ENCODE measurements at regions not wholly inside any gene's neighbourhood (a gene's known extent, or its start where the extent isn't known, plus 50 kb on each side); places are given as distances from the start of the nearest gene placed in this dataset.

DNA sequence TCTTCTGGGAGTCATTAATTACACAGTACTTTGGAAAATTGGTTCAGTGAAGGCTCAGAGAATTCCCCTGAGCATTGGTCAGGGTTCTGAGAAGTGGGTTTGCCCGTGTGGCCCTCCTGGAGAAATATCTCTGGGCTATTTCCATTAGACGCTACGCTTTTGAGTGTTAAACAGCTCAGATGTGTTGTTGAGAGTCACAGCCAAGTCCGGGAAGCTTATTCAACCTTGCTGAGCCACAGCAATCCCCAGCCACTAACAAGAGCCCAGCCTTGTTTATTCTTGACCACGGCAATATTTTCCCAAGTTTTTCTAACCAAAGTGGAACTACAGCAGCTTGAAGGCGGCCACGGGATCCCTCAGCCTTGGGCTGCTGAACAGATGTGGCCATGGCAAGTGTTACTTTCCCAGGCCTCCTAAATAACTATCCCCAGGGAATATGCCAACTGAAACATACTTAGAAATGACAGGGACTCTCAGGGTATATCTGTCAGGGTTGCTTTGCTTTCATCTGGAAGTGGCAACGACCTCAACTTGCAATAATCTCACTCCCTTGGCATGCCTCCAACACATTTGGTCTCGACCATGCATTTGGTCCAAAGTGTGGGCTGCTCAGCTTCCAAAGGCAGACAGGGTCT, 214.7 kb downstream of the EMX2 start:
- TF ChIP-seq CTCF (IDR thresholded peaks at IDR 0.05; ENCODE audit: low read depth, low read length, missing control alignments) = no peak
- no peak for DNase-seq
- Histone ChIP-seq H3K36me3 (replicated peaks) (no peaks in the 10 kb centered on the region), H3K4me3 (ENCODE audit: low read depth, low read length) (no peak overlapping the region), H3K27me3 (replicated peaks) (no peaks in the 10 kb centered on the region), H3K27ac (no peak overlapping the region)
- in situ Hi-C loops (cut with HindIII; ENCODE audit: low pct_ligation_motif_present, low sequenced_read_pairs) = no loop called here

GRCh38 chr10:117759266-117759665, 216.7 kb downstream of the EMX2 start:
- Histone ChIP-seq H3K36me3 (replicated peaks) (no peaks in the 10 kb centered on the region), H3K4me3 (ENCODE audit: low read depth, low read length) (no peak overlapping the region), H3K27me3 (replicated peaks) (no peaks in the 10 kb centered on the region), H3K27ac (no peak overlapping the region)
- in situ Hi-C loops (cut with HindIII; ENCODE audit: low pct_ligation_motif_present, low sequenced_read_pairs) = no loop called here
- TF ChIP-seq CTCF (IDR thresholded peaks at IDR 0.05; ENCODE audit: low read depth, low read length, missing control alignments) = no peak
- DNase-seq = no peak

DNA sequence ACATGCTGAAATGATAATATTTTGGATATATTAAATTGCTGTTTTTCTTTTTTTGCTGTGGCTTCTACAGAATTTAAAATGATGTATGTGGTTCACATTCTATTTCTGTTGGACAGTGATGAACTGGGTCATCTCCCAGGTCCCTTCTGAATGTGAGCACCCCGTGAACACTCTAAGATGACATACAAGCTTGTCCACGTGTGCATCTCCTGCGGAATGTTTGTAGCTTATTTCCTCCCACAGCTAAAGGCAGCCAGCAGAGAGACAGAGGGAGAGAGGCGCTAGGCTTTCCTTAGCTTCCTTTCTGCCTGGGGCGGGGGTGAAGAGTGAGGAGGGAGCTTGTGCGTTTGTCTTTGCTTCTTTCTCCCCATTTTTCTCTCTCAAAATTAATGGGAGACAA, 219.1 kb downstream of the EMX2 start:
- Histone ChIP-seq H3K36me3 (replicated peaks) (no peaks in the 10 kb centered on the region), H3K27me3 (replicated peaks) (no peaks in the 10 kb centered on the region), H3K27ac (no peak overlapping the region), H3K4me3 (ENCODE audit: low read depth, low read length) (no peak overlapping the region)
- in situ Hi-C loops (cut with HindIII; ENCODE audit: low pct_ligation_motif_present, low sequenced_read_pairs) = no loop called here
- no peak for DNase-seq
- TF ChIP-seq CTCF (IDR thresholded peaks at IDR 0.05; ENCODE audit: low read depth, low read length, missing control alignments) = no peak

- in situ Hi-C loops (cut with HindIII; ENCODE audit: low pct_ligation_motif_present, low sequenced_read_pairs) = no loop called here
- Histone ChIP-seq H3K27me3 (replicated peaks) (no peaks in the 10 kb centered on the region), H3K4me3 (ENCODE audit: low read depth, low read length) (no peak overlapping the region), H3K36me3 (replicated peaks) (no peaks in the 10 kb centered on the region), H3K27ac (no peak overlapping the region)
- TF ChIP-seq CTCF (IDR thresholded peaks at IDR 0.05; ENCODE audit: low read depth, low read length, missing control alignments) = no peak
- DNase-seq = no peak
Measured at GRCh38 chr10:117762126-117762818, 219.7 kb downstream of the EMX2 start.

DNA sequence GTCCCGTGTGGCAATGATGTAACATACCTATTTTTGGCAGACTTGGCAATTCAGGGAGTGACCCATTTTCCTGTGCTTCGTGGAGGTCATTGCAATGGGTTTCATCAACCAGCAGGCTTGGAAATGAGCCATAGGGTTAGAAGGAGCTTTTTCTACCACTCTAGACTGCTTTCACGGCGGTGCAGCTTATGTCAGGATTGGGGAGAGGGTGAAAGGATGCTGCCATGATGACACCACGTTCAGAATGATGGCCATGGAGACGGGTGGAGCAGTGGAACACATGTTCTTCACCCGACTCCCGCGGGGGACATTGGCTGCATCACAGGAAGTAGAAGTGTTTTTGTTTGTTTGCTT, 220.2 kb downstream of the EMX2 start:
- in situ Hi-C loops (cut with HindIII; ENCODE audit: low pct_ligation_motif_present, low sequenced_read_pairs) = no loop called here
- no peak for DNase-seq
- Histone ChIP-seq H3K27me3 (replicated peaks) (no peaks in the 10 kb centered on the region), H3K27ac (no peak overlapping the region), H3K4me3 (ENCODE audit: low read depth, low read length) (no peak overlapping the region), H3K36me3 (replicated peaks) (no peaks in the 10 kb centered on the region)
- TF ChIP-seq CTCF (IDR thresholded peaks at IDR 0.05; ENCODE audit: low read depth, low read length, missing control alignments) = no peak

- no peak for DNase-seq
- no peak overlapping the region for H3K27ac ChIP-seq
- H3K36me3 ChIP-seq (replicated peaks) = no peaks in the 10 kb centered on the region
- in situ Hi-C loops (cut with HindIII; ENCODE audit: low pct_ligation_motif_present, low sequenced_read_pairs) = no loop called here
- no peak for TF ChIP-seq CTCF (IDR thresholded peaks at IDR 0.05; ENCODE audit: low read depth, low read length, missing control alignments)
- H3K27me3 ChIP-seq (replicated peaks) = no peaks in the 10 kb centered on the region
- H3K4me3 ChIP-seq (ENCODE audit: low read depth, low read length) = no peak overlapping the region
Measured at GRCh38 chr10:117763528-117763927, 221.0 kb downstream of the EMX2 start.

All from brain microvascular endothelial cell (primary cell).